Trophoblast cell (in vitro differentiated cells and primary cell): ENCODE measurements at regions not wholly inside any gene's neighbourhood (a gene's known extent, or its start where the extent isn't known, plus 50 kb on each side); places are given as distances from the start of the nearest gene placed in this dataset.

Experiments used
- DNase-seq, 2 donors: peaks; one replicate each; pipeline ENCODE4 v3.0.0-alpha.2; 2016
- H2AFZ ChIP-seq: 2 replicates; pipeline ENCODE4 v1.6.1; 2013; ENCODE audit warnings: low read length, moderate library complexity, mild to moderate bottlenecking; ENCODE audit not compliant: insufficient read depth, poor library complexity
- H2AK5ac ChIP-seq: 2 replicates; pipeline ENCODE4 v1.6.1; 2013; ENCODE audit warnings: mild to moderate bottlenecking, low read length
- H2BK120ac ChIP-seq: 2 replicates; pipeline ENCODE4 v1.6.1; 2013; ENCODE audit warnings: low read length, mild to moderate bottlenecking, moderate library complexity; ENCODE audit not compliant: insufficient read depth, poor library complexity
- H2BK12ac ChIP-seq: 2 replicates; pipeline ENCODE4 v1.6.1; 2013; ENCODE audit warnings: mild to moderate bottlenecking, low read length, moderate library complexity
- H2BK5ac ChIP-seq: 2 replicates; pipeline ENCODE4 v1.6.1; 2013; ENCODE audit warnings: low read length, low read depth, moderate library complexity, mild to moderate bottlenecking; ENCODE audit not compliant: poor library complexity
- H3K14ac ChIP-seq: 2 replicates; pipeline ENCODE4 v1.6.1; 2013; ENCODE audit warnings: mild to moderate bottlenecking, low read length
- H3K18ac ChIP-seq: 2 replicates; pipeline ENCODE4 v1.6.1; 2013; ENCODE audit warnings: mild to moderate bottlenecking, low read length
- H3K23ac ChIP-seq: 2 replicates; pipeline ENCODE4 v1.6.1; 2013; ENCODE audit warnings: low read length
- H3K27ac ChIP-seq: 2 replicates; pipeline ENCODE4 v1.5.1; 2013; ENCODE audit warnings: low read depth, mild to moderate bottlenecking, inconsistent platforms, low read length, moderate library complexity
- H3K27me3 ChIP-seq: 2 replicates; pipeline ENCODE4 v1.6.1; 2013; ENCODE audit warnings: inconsistent platforms, mild to moderate bottlenecking, low read length, moderate library complexity; ENCODE audit not compliant: insufficient read depth
- H3K36me3 ChIP-seq, 2 experiments: 1 replicate in 1 of 2; 2 replicates in 1 of 2; pipeline ENCODE4 v1.6.1; 2013; ENCODE audit warnings: low read length in 2 of 2, mild to moderate bottlenecking in 2 of 2, moderate library complexity in 1 of 2; ENCODE audit not compliant: insufficient read depth in 2 of 2, control insufficient read depth in 1 of 2
- H3K4ac ChIP-seq: 2 replicates; pipeline ENCODE4 v1.6.1; 2013; ENCODE audit warnings: low read depth, mild to moderate bottlenecking, low read length, moderate library complexity
- H3K4me1 ChIP-seq, 2 experiments: 1 replicate in 1 of 2; 2 replicates in 1 of 2; pipeline ENCODE4 v1.6.1; 2013; ENCODE audit warnings: low read length in 2 of 2, mild to moderate bottlenecking in 2 of 2, moderate library complexity in 1 of 2; ENCODE audit not compliant: insufficient read depth in 2 of 2, control insufficient read depth in 1 of 2
- H3K4me2 ChIP-seq: 2 replicates; pipeline ENCODE4 v1.6.1; 2013; ENCODE audit warnings: inconsistent platforms, mild to moderate bottlenecking, low read length, moderate library complexity
- H3K4me3 ChIP-seq: 2 replicates; pipeline ENCODE4 v1.5.1; 2013; ENCODE audit warnings: mild to moderate bottlenecking, low read depth, low read length, inconsistent platforms
- H3K79me1 ChIP-seq: one replicate; pipeline ENCODE4 v1.6.1; 2013; ENCODE audit warnings: low read length
- H3K79me2 ChIP-seq: 2 replicates; pipeline ENCODE4 v1.6.1; 2013; ENCODE audit warnings: low read length, mild to moderate bottlenecking; ENCODE audit not compliant: control insufficient read depth, insufficient read depth, poor library complexity
- H3K9ac ChIP-seq: 2 replicates; pipeline ENCODE4 v1.6.1; 2013; ENCODE audit warnings: mild to moderate bottlenecking, low read length
- H3K9me3 ChIP-seq: 2 replicates; pipeline ENCODE4 v1.6.1; 2013; ENCODE audit warnings: low read depth, mild to moderate bottlenecking, control low read depth, inconsistent platforms, low read length; ENCODE audit not compliant: insufficient read depth
- H4K12ac ChIP-seq: 2 replicates; pipeline ENCODE4 v1.6.1; 2013; ENCODE audit warnings: low read depth, mild to moderate bottlenecking, low read length, moderate library complexity
- H4K8ac ChIP-seq: 2 replicates; pipeline ENCODE4 v1.6.1; 2013; ENCODE audit warnings: low read depth, mild to moderate bottlenecking, low read length, moderate library complexity
- H4K91ac ChIP-seq: one replicate; pipeline ENCODE4 v1.6.1; 2013; ENCODE audit warnings: low read depth, mild to moderate bottlenecking, low read length, moderate library complexity
- WGBS: extraction: QIAGEN DNeasy Blood & Tissue Kit; methylation state at CpG from one replicate; pipeline ENCODE4 v1.1.7; 2013; ENCODE audit warnings: missing lambda C conversion rate; ENCODE audit not compliant: insufficient read length, insufficient coverage; ENCODE audit errors: extremely low coverage; 5-methylcytosine and 5-hydroxymethylcytosine counted together

GRCh38 chr11:114877976-114878375, 199.6 kb downstream of the NXPE2 start:
- DNase-seq = no peak
- H3K4ac ChIP-seq = no peak overlapping the region
- no peak overlapping the region for H4K12ac ChIP-seq
- H3K18ac ChIP-seq = no peak overlapping the region
- H3K27ac ChIP-seq = no peak overlapping the region
- H2BK120ac ChIP-seq = no peak overlapping the region
- no peak overlapping the region for H3K4me3 ChIP-seq
- no peak overlapping the region for H3K4me2 ChIP-seq
- H3K23ac ChIP-seq = no peak overlapping the region
- H4K91ac ChIP-seq = no peak overlapping the region
- no peak overlapping the region for H2BK5ac ChIP-seq
- no peaks in the 10 kb centered on the region for H3K36me3 ChIP-seq
- no peak overlapping the region for H2AK5ac ChIP-seq
- H2AFZ ChIP-seq = no peak overlapping the region
- no peaks in the 10 kb centered on the region for H3K79me2 ChIP-seq
- H2BK12ac ChIP-seq = no peak overlapping the region
- no peaks in the 10 kb centered on the region for H3K79me1 ChIP-seq
- no peaks in the 10 kb centered on the region for H3K27me3 ChIP-seq
- H4K8ac ChIP-seq = no peak overlapping the region
- H3K14ac ChIP-seq = no peak overlapping the region
- H3K9ac ChIP-seq = no peak overlapping the region
- no peaks in the 10 kb centered on the region for H3K9me3 ChIP-seq
- H3K4me1 ChIP-seq = peaks cover 0 to 3% of the 10 kb centered on the region in 2 experiments

- Histone ChIP-seq H2AFZ (no peak overlapping the region), H2BK5ac (no peak overlapping the region), H3K9ac (no peak overlapping the region), H2BK12ac (no peak overlapping the region), H3K4me1 (peaks cover 0 to 3% of the 10 kb centered on the region in 2 experiments), H3K79me2 (no peaks in the 10 kb centered on the region), H3K27ac (no peak overlapping the region), H3K4me2 (no peak overlapping the region), H4K12ac (no peak overlapping the region), H2BK120ac (no peak overlapping the region), H3K18ac (no peak overlapping the region), H3K27me3 (no peaks in the 10 kb centered on the region), H3K14ac (no peak overlapping the region), H3K9me3 (no peaks in the 10 kb centered on the region), H3K79me1 (no peaks in the 10 kb centered on the region), H4K8ac (no peak overlapping the region), H4K91ac (no peak overlapping the region), H3K4me3 (no peak overlapping the region), H2AK5ac (no peak overlapping the region), H3K36me3 (no peaks in the 10 kb centered on the region), H3K4ac (no peak overlapping the region), H3K23ac (no peak overlapping the region)
- no CpG with 5 or more reads among the region's 2 CpGs for WGBS
- DNase-seq = no peak
These were observed 202.1 kb downstream of the NXPE2 start for GRCh38 chr11:114880442-114880841.

GRCh38 chr11:114883472-114883871, 205.1 kb downstream of the NXPE2 start:
- peaks cover 0 to under 1% of the 10 kb centered on the region in 2 experiments for H3K4me1 ChIP-seq
- no peaks in the 10 kb centered on the region for H3K79me2 ChIP-seq
- no peak overlapping the region for H3K18ac ChIP-seq
- no peak overlapping the region for H3K4me3 ChIP-seq
- DNase-seq = no peak
- no peaks in the 10 kb centered on the region for H3K27me3 ChIP-seq
- no peak overlapping the region for H2BK12ac ChIP-seq
- no peak overlapping the region for H2AFZ ChIP-seq
- H3K9me3 ChIP-seq = no peaks in the 10 kb centered on the region
- no peaks in the 10 kb centered on the region for H3K79me1 ChIP-seq
- WGBS = no CpG with 5 or more reads among the region's 3 CpGs
- no peak overlapping the region for H3K27ac ChIP-seq
- no peak overlapping the region for H3K14ac ChIP-seq
- H3K9ac ChIP-seq = no peak overlapping the region
- H2BK120ac ChIP-seq = no peak overlapping the region
- no peak overlapping the region for H2BK5ac ChIP-seq
- no peak overlapping the region for H4K8ac ChIP-seq
- H3K36me3 ChIP-seq = no peaks in the 10 kb centered on the region
- H2AK5ac ChIP-seq = no peak overlapping the region
- no peak overlapping the region for H3K4me2 ChIP-seq
- no peak overlapping the region for H4K91ac ChIP-seq
- H4K12ac ChIP-seq = no peak overlapping the region
- H3K23ac ChIP-seq = no peak overlapping the region
- H3K4ac ChIP-seq = no peak overlapping the region

GRCh38 chr11:114886644-114887265, 208.4 kb downstream of the NXPE2 start:
- WGBS = no CpG with 5 or more reads among the region's 4 CpGs
- Histone ChIP-seq H4K12ac (no peak overlapping the region), H3K4ac (no peak overlapping the region), H3K4me1 (no peaks in the 10 kb centered on the region), H2AK5ac (no peak overlapping the region), H3K9me3 (no peaks in the 10 kb centered on the region), H3K79me2 (no peaks in the 10 kb centered on the region), H3K36me3 (no peaks in the 10 kb centered on the region), H2BK12ac (no peak overlapping the region), H3K27ac (no peak overlapping the region), H3K4me3 (no peak overlapping the region), H3K18ac (no peak overlapping the region), H3K23ac (no peak overlapping the region), H2BK5ac (no peak overlapping the region), H4K91ac (no peak overlapping the region), H3K14ac (no peak overlapping the region), H3K4me2 (no peak overlapping the region), H3K79me1 (no peaks in the 10 kb centered on the region), H4K8ac (no peak overlapping the region), H2BK120ac (no peak overlapping the region), H3K9ac (no peak overlapping the region), H2AFZ (no peak overlapping the region), H3K27me3 (no peaks in the 10 kb centered on the region)
- no peak for DNase-seq
